HAP-1 (cell line): ENCODE measurements at regions not wholly inside any gene's neighbourhood (a gene's known extent, or its start where the extent isn't known, plus 50 kb on each side); places are given as distances from the start of the nearest gene placed in this dataset.
"Not testable (repeated sequence)": the region's sequence is repeated elsewhere in the genome, so short reads cannot be mapped to it uniquely, and the experiment has no call there.

ENCODE experiments used
- DNase-seq, 2 experiments: peaks; one replicate each; pipeline ENCODE4 v3.0.0-alpha.2; 2016 to 2020; ENCODE audit warnings: low spot score in 2 of 2
- H3K27me3 ChIP-seq: fragments of 250-450 bp; sonication (Bioruptor Pico); 2 replicates; pipeline ENCODE4 v1.5.1; 2020; ENCODE audit warnings: low read depth, mild to moderate bottlenecking, moderate library complexity
- H3K36me3 ChIP-seq: fragments of 250-450 bp; sonication (Bioruptor Pico); replicated peaks from 2 replicates; pipeline ENCODE4 v1.5.1; 2020; ENCODE audit warnings: mild to moderate bottlenecking
- H3K4me1 ChIP-seq: fragments of 250-450 bp; sonication (Bioruptor Pico); 2 replicates; pipeline ENCODE4 v1.5.1; 2020; ENCODE audit warnings: mild to moderate bottlenecking
- H3K4me3 ChIP-seq: fragments of 250-450 bp; sonication (Bioruptor Pico); 2 replicates; pipeline ENCODE4 v1.5.1; 2020; ENCODE audit warnings: mild to moderate bottlenecking, moderate library complexity
- H3K9me3 ChIP-seq: fragments of 250-450 bp; sonication (Bioruptor Pico); 2 replicates; pipeline ENCODE4 v1.5.1; 2020; ENCODE audit warnings: mild to moderate bottlenecking, moderate library complexity
- in situ Hi-C: fragments of 300-500 bp; cut with MboI; formaldehyde crosslinking; loops from 3 replicates; pipeline ENCODE4 v1.14.3; 2020; ENCODE audit warnings: low sequenced_read_pairs, inconsistent platforms, mixed read lengths

- H3K36me3 ChIP-seq, H3K4me1 ChIP-seq, H3K4me3 ChIP-seq, DNase-seq, H3K9me3 ChIP-seq, H3K27me3 ChIP-seq, in situ Hi-C loops: not testable (repeated sequence)
Measured at GRCh38 chr13:99101831-99102230, 98.8 kb upstream of the UBAC2 start.

- Histone ChIP-seq H3K36me3 (no peaks in the 10 kb centered on the region), H3K27me3 (no peaks in the 10 kb centered on the region), H3K4me3 (no peak overlapping the region), H3K4me1 (no peaks in the 10 kb centered on the region; the same call in 1 of the 2 replicates), H3K9me3 (no peaks in the 10 kb centered on the region)
- DNase-seq = no peak
- in situ Hi-C loops = no loop called here
Measured at GRCh38 chr13:99103536-99103935, 97.1 kb upstream of the UBAC2 start.

DNA sequence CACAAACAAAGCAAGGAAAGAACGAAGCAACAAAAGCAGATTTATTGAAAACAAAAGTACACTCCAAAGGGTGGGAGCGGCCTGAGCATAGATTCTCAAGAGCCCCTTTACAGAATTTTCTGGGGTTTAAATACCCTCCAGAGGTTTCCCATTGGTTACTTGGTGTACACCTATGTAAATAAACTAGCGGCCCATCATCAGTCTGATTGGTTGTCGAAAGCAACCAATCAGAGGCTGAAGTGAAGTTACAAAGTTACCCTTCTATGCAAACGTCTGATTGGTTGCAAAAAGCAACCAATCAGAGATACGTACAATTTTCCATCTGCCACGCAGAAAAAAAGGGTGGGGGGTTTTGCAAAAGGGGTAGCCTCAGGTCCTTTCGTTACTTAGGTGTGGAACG is 96.3 kb upstream of the UBAC2 start:
- Histone ChIP-seq H3K36me3 (no peaks in the 10 kb centered on the region), H3K4me1 (no peaks in the 10 kb centered on the region; the same call in 1 of the 2 replicates), H3K9me3 (no peaks in the 10 kb centered on the region), H3K27me3 (no peaks in the 10 kb centered on the region), H3K4me3 (no peak overlapping the region)
- no peak for DNase-seq
- in situ Hi-C loops = no loop called here

- no peak overlapping the region for H3K4me3 ChIP-seq
- H3K36me3 ChIP-seq = no peaks in the 10 kb centered on the region
- in situ Hi-C loops = no loop called here
- no peaks in the 10 kb centered on the region; the same call in 1 of the 2 replicates for H3K4me1 ChIP-seq
- H3K27me3 ChIP-seq = no peaks in the 10 kb centered on the region
- DNase-seq = no peak
- no peaks in the 10 kb centered on the region for H3K9me3 ChIP-seq
Measured at GRCh38 chr13:99105160-99105559, 95.5 kb upstream of the UBAC2 start.

DNA sequence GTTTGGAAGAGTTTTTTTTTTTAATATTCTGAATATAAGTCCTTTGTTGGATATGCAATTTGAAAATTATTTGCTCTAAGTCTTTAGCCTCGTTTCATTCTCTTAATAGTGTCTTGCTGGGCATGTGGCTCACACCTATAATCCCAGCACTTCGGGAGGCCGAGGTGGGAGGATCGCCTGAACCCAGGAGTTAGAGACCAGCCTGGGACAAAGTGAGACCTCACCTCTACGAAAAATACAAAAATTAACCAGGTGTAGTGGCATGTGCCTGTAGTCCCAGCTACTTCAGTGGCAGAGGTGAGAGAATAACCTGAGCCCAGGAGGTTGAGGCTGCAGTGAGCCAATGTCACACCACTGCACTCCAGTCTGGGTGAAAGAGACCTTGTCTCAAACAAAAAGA is 87.3 kb upstream of the UBAC2 start:
- Histone ChIP-seq H3K4me3 (no peak overlapping the region), H3K27me3 (no peaks in the 10 kb centered on the region), H3K36me3 (no peaks in the 10 kb centered on the region), H3K9me3 (no peaks in the 10 kb centered on the region), H3K4me1 (no peaks in the 10 kb centered on the region)
- no peak for DNase-seq
- in situ Hi-C loops = no loop called here

DNA sequence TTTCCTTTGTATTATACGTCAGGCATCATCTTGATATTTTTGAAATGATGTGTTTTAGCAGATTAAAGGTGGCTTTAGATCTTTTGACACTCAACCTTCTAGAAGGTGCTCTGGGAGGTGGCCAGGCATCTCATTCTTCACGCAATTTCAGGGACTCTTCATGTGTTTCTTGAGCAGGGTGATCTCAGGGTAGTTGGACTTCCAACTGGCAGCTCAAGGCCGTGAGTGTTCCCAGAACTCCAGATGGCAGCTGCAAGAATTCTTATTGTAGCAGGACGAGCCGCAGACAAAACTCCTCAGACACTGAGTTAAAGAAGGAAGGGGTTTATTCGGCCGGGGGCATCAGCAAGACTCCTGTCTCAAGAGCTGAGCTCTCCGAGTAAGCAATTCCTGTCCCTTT is 82.5 kb upstream of the UBAC2 start:
- in situ Hi-C loops = no loop called here
- H3K27me3 ChIP-seq = no peaks in the 10 kb centered on the region
- no peak for DNase-seq
- H3K36me3 ChIP-seq = no peaks in the 10 kb centered on the region
- no peaks in the 10 kb centered on the region; the same call in 1 of the 2 replicates for H3K9me3 ChIP-seq
- peaks cover 18% of the 10 kb centered on the region for H3K4me1 ChIP-seq
- H3K4me3 ChIP-seq = no peak overlapping the region

GRCh38 chr13:99119656-99120055 is 81.0 kb upstream of the UBAC2 start:
- Histone ChIP-seq H3K4me3 (no peak overlapping the region), H3K4me1 (peaks cover 18% of the 10 kb centered on the region), H3K36me3 (no peaks in the 10 kb centered on the region), H3K9me3 (no peaks in the 10 kb centered on the region; the same call in 1 of the 2 replicates), H3K27me3 (no peaks in the 10 kb centered on the region)
- no peak for DNase-seq
- in situ Hi-C loops = no loop called here

- Histone ChIP-seq H3K36me3 (no peaks in the 10 kb centered on the region), H3K9me3 (no peaks in the 10 kb centered on the region; the same call in 1 of the 2 replicates), H3K4me3 (no peak overlapping the region), H3K27me3 (no peaks in the 10 kb centered on the region), H3K4me1 (peaks cover 18% of the 10 kb centered on the region)
- peak in 1 of 2 experiments; percentile 44 for DNase-seq
- in situ Hi-C loops = no loop called here
Measured at GRCh38 chr13:99120751-99121150, 79.9 kb upstream of the UBAC2 start.

DNA sequence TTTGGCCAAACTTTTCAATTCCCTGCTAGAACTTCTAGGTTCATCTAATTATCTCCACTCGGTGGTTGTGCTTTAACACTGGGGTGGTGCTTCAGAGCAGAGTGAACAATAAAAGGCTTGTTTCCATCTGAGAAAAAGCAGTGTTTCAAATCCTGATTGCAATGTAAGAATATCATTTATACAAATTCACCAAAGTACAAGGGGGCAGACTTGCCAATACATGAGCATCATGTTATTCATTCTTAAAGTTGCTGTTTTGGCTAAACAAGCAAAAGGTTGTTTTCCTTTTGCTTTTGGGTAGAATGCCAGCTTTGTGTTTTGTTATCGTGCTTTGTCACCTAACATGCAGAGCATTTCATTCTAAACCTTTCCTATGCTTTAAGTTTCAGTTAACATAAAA is 78.5 kb upstream of the UBAC2 start:
- H3K36me3 ChIP-seq = no peaks in the 10 kb centered on the region
- H3K4me1 ChIP-seq = peaks cover 18% of the 10 kb centered on the region
- H3K27me3 ChIP-seq = no peaks in the 10 kb centered on the region
- in situ Hi-C loops = no loop called here
- H3K4me3 ChIP-seq = no peak overlapping the region
- no peak for DNase-seq
- H3K9me3 ChIP-seq = no peaks in the 10 kb centered on the region; the same call in 1 of the 2 replicates

- Histone ChIP-seq H3K4me1 (peaks cover 18% of the 10 kb centered on the region), H3K36me3 (no peaks in the 10 kb centered on the region), H3K4me3 (no peak overlapping the region), H3K27me3 (no peaks in the 10 kb centered on the region), H3K9me3 (no peaks in the 10 kb centered on the region; the same call in 1 of the 2 replicates)
- DNase-seq = no peak
- in situ Hi-C loops = no loop called here
Measured at GRCh38 chr13:99123101-99124045, 77.3 kb upstream of the UBAC2 start.

GRCh38 chr13:99124046-99124400 is 76.6 kb upstream of the UBAC2 start:
- in situ Hi-C loops = no loop called here
- no peak overlapping the region for H3K4me3 ChIP-seq
- H3K36me3 ChIP-seq = no peaks in the 10 kb centered on the region
- H3K9me3 ChIP-seq = no peaks in the 10 kb centered on the region; the same call in 1 of the 2 replicates
- DNase-seq = no peak
- peaks cover 18% of the 10 kb centered on the region for H3K4me1 ChIP-seq
- H3K27me3 ChIP-seq = no peaks in the 10 kb centered on the region

- in situ Hi-C loops = no loop called here
- Histone ChIP-seq H3K36me3 (no peaks in the 10 kb centered on the region), H3K4me3 (no peak overlapping the region), H3K27me3 (no peaks in the 10 kb centered on the region), H3K9me3 (no peaks in the 10 kb centered on the region), H3K4me1 (peaks cover 18% of the 10 kb centered on the region)
- DNase-seq = no peak
Measured at GRCh38 chr13:99124794-99125316, 75.8 kb upstream of the UBAC2 start.

DNA sequence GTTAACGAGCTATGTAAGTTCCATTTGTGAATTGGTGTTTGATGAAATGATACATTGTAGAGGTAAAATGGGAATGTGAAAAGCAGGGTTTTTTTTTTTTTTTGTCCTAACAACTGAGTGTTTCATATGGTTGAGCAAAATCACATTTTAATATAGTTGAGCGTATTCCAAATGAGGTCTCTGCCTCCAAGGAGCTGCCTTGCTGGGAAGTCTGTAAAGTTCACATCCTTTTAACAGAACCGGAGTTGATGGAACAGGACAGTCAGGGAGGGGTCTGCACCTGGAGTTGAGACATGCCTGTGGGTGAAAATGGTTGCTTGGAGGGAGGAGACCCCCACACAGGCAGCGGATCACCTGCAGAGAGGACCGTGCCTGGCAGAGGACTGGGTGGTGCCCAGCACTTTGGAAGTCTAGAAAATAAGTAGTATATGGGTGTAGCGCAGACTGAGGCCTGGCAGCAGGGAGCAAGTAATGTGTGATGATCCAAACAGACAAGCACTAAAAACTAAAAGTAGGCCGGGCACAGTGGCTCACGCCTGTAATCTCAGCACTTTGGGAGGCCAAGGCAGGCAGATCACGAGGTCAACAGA is 75.2 kb upstream of the UBAC2 start:
- no peak for DNase-seq
- Histone ChIP-seq H3K36me3 (no peaks in the 10 kb centered on the region), H3K27me3 (no peaks in the 10 kb centered on the region), H3K4me1 (peaks cover 19% of the 10 kb centered on the region), H3K9me3 (no peaks in the 10 kb centered on the region), H3K4me3 (no peak overlapping the region)
- in situ Hi-C loops = no loop called here

DNA sequence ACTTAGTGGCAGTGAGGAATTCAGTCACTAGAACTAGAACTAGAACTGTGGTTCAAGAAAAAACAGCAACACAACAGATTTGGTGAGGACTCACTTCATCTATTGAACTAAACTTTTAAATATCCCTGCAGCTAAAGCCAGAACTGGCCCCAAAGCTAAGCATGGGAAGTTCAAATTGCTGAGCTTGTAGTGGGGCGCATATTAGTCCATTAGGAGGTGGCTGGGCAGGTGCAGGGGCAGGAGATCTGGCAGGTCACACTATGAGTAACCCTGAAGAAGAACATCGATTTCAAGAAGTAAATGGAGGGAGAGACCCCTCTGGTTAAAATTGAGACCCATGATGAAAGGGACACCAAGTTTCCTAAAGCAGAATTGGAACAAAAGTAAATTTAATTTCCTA is 73.8 kb upstream of the UBAC2 start:
- in situ Hi-C loops = no loop called here
- H3K27me3 ChIP-seq = no peaks in the 10 kb centered on the region
- H3K9me3 ChIP-seq = no peaks in the 10 kb centered on the region
- H3K4me3 ChIP-seq = no peak overlapping the region
- peaks cover 10% of the 10 kb centered on the region for H3K4me1 ChIP-seq
- DNase-seq = no peak
- no peaks in the 10 kb centered on the region for H3K36me3 ChIP-seq
